ENCODE measurements at regions not wholly inside any gene's neighbourhood (a gene's known extent, or its start where the extent isn't known, plus 50 kb on each side); places are given as distances from the start of the nearest gene placed in this dataset.

DNA sequence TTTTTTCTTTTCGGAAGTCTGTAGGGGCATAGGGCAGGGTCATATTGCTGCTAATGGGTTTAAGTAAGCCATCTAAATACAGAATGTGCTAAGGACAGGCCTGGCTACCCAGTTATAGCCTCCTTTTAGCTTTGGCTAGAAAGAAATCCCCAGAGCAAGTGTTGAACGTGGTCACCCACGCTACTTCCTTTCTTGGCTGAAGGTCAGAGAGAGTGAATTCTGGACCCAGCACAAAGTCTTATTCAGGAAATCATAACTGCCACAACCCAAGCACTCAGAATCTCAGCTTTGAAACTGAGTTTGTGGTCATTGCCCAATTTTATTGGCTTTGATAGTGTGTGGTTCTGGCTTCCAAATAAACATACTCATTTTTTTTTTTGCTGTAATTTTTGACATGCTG is 542.1 kb upstream of the ATP2B1 start:
- TF ChIP-seq POLR2A (IDR thresholded peaks at IDR 0.05) (no peak), CTCF (IDR thresholded peaks at IDR 0.05) (no peak), POLR2AphosphoS5 (IDR thresholded peaks at IDR 0.05; ENCODE audit: insufficient read depth in 1 of 2, low read depth in 1 of 2) (peak in 1 of 2 donors; percentile 18)

Data from vagina (tissue), 2 donors.